B cell (primary cell): ENCODE measurements at regions not wholly inside any gene's neighbourhood (a gene's known extent, or its start where the extent isn't known, plus 50 kb on each side); places are given as distances from the start of the nearest gene placed in this dataset.

Experiments
- ATAC-seq: fragments of 200-7000 bp; cut with Tn5 transposase; one replicate; pipeline ENCODE4 v1.10.0; 2021; ENCODE audit warnings: low read depth, mild to moderate bottlenecking, moderate number of reproducible peaks, moderate library complexity
- CTCF ChIA-PET: fragments of 350-600 bp; sonication (Branson Sonifier 250); formaldehyde crosslinking; loops from one replicate; lab custom pipeline; 2021; ENCODE audit warnings: antibody characterized with exemption, inconsistent platforms; lab: Charles Lee
- POLR2A ChIA-PET: fragments of 350-600 bp; sonication (Branson Sonifier 250); formaldehyde crosslinking; loops from one replicate; lab custom pipeline; 2021; ENCODE audit warnings: antibody characterized with exemption; lab: Charles Lee
- DNase-seq: peaks from one replicate; pipeline ENCODE4 v3.0.0; 2013
- H2AFZ ChIP-seq: 2 replicates; pipeline ENCODE4 v1.6.1; 2012; ENCODE audit warnings: mild to moderate bottlenecking, low read depth, low read length; ENCODE audit not compliant: insufficient read depth, poor library complexity, severe bottlenecking
- H3K27ac ChIP-seq, 2 donors: 1 replicate in 1 of 2; 2 replicates in 1 of 2; pipeline ENCODE4 v1.5.1; 2012 to 2013; ENCODE audit warnings: low read length in 2 of 2, mild to moderate bottlenecking in 2 of 2, moderate library complexity in 1 of 2
- H3K27me3 ChIP-seq, 4 experiments: fragments of 200-600 bp in 1 of 4; sonication (generic) in 1 of 4; replicated peaks in 1 of 4; 1 replicate in 2 of 4; 2 replicates in 2 of 4; pipeline versions ENCODE4 v1.6.1 to v1.7.0; 2013 to 2016; ENCODE audit warnings: low read length in 3 of 4, mild to moderate bottlenecking in 2 of 4, mixed read lengths in 1 of 4, moderate library complexity in 1 of 4; ENCODE audit not compliant: insufficient read depth in 4 of 4, control insufficient read depth in 3 of 4; ENCODE audit errors: control extremely low read depth in 1 of 4
- H3K36me3 ChIP-seq, 2 experiments: replicated peaks in 1 of 2; 1 replicate in 1 of 2; 2 replicates in 1 of 2; pipeline versions ENCODE4 v1.6.1 to v1.7.1; 2013; ENCODE audit warnings: low read length in 1 of 2; ENCODE audit not compliant: insufficient read depth in 2 of 2, control insufficient read depth in 1 of 2; ENCODE audit errors: control extremely low read depth in 1 of 2, extremely low read depth in 1 of 2
- H3K4me1 ChIP-seq, 2 donors: fragments of 200-600 bp in 1 of 2; sonication (generic) in 1 of 2; 1 replicate in 1 of 2; 2 replicates in 1 of 2; pipeline versions ENCODE4 v1.5.1 to v1.6.1; 2013 to 2017; ENCODE audit warnings: low read length in 2 of 2; ENCODE audit not compliant: control insufficient read depth in 2 of 2, insufficient read depth in 2 of 2
- H3K4me2 ChIP-seq: replicated peaks from 2 replicates; pipeline ENCODE3; 2012; ENCODE audit warnings: mild to moderate bottlenecking, low read depth, low read length; ENCODE audit not compliant: poor library complexity, severe bottlenecking
- H3K4me3 ChIP-seq, 5 experiments: fragments of 200-600 bp in 1 of 5; sonication (generic) in 1 of 5; 1 replicate in 3 of 5; 2 replicates in 2 of 5; pipeline versions ENCODE4 v1.5.1 to v1.7.0; 2011 to 2016; ENCODE audit warnings: low read length in 4 of 5, mild to moderate bottlenecking in 4 of 5, low read depth in 2 of 5, control low read depth in 1 of 5, moderate library complexity in 1 of 5; ENCODE audit not compliant: insufficient read depth in 1 of 5; ENCODE audit errors: control extremely low read depth in 1 of 5, extremely low read depth in 1 of 5
- H3K79me2 ChIP-seq: fragments of 200-600 bp; sonication (generic); one replicate; pipeline ENCODE4 v1.6.0; 2016; ENCODE audit warnings: low read length; ENCODE audit not compliant: control insufficient read depth, insufficient read depth
- H3K9ac ChIP-seq: fragments of 200-600 bp; sonication (generic); 2 replicates; pipeline ENCODE4 v1.6.1; 2017; ENCODE audit warnings: mild to moderate bottlenecking, low read length, moderate library complexity
- H3K9me3 ChIP-seq, 3 donors: one replicate each; pipeline versions ENCODE4 v1.6.1 to v1.7.1; 2013; ENCODE audit warnings: low read length in 2 of 3; ENCODE audit not compliant: control insufficient read depth in 2 of 3, insufficient read depth in 1 of 3; ENCODE audit errors: control extremely low read depth in 1 of 3
- H4K20me1 ChIP-seq: 2 replicates; pipeline ENCODE4 v1.6.0; 2012; ENCODE audit warnings: mild to moderate bottlenecking, low read length; ENCODE audit not compliant: insufficient read depth, control insufficient read depth, poor library complexity, severe bottlenecking
- H3K27ac Mint-ChIP-seq: one replicate; pipeline ENCODE4 v1.8.0; 2021; ENCODE audit warnings: mixed read lengths
- H3K27me3 Mint-ChIP-seq: one replicate; pipeline ENCODE4 v1.8.0; 2021; ENCODE audit warnings: mixed read lengths
- H3K4me1 Mint-ChIP-seq: one replicate; pipeline ENCODE4 v1.8.0; 2021; ENCODE audit warnings: mixed read lengths
- H3K4me3 Mint-ChIP-seq: one replicate; pipeline ENCODE4 v1.8.0; 2021; ENCODE audit warnings: mixed read lengths
- H3K9me3 Mint-ChIP-seq: one replicate; pipeline ENCODE4 v1.8.0; 2022; ENCODE audit warnings: mixed read lengths; ENCODE audit not compliant: insufficient read depth
- CTCF ChIP-seq: fragments of 200-600 bp; IDR thresholded peaks from one replicate; pipeline ENCODE4 v1.8.0; 2022; ENCODE audit warnings: antibody characterized with exemption, mild to moderate bottlenecking
- EZH2 ChIP-seq: IDR thresholded peaks from 2 replicates; pipeline ENCODE4 v1.6.1; 2012; ENCODE audit warnings: borderline replicate concordance, low read depth, mild to moderate bottlenecking, moderate library complexity, low read length; ENCODE audit not compliant: insufficient read depth, poor library complexity, severe bottlenecking
- WGBS: methylation state at CpG from one replicate; pipeline ENCODE4 v1.1.5; 2013; ENCODE audit warnings: missing lambda C conversion rate; ENCODE audit not compliant: insufficient coverage; 5-methylcytosine and 5-hydroxymethylcytosine counted together
- intact Hi-C: fragments of 100-400 bp; cut with micrococcal nuclease; formaldehyde crosslinking; loops from one replicate; pipeline ENCODE4 v1.10.0; 2022

- Mint-ChIP-seq H3K4me1 (peaks cover 42% of the 10 kb centered on the region), H3K9me3 (no peaks in the 10 kb centered on the region), H3K27ac (no peak overlapping the region), H3K4me3 (no peak overlapping the region), H3K27me3 (no peaks in the 10 kb centered on the region)
- WGBS = 97% methylated on average over 5 of the region's 6 CpGs
- no peaks in the 10 kb centered on the region for H3K9me3 ChIP-seq
- ChIA-PET POLR2A (no interaction called here), CTCF (no interaction called here)
- no peaks in the 10 kb centered on the region for H3K27me3 ChIP-seq
- H3K9ac ChIP-seq = no peak overlapping the region
- no peak overlapping the region for H3K4me2 ChIP-seq
- H3K4me1 ChIP-seq = peaks cover 14 to 23% of the 10 kb centered on the region in 2 donors
- TF ChIP-seq EZH2 (no peak), CTCF (no peak)
- H3K79me2 ChIP-seq = no peaks in the 10 kb centered on the region
- intact Hi-C loops = no loop called here
- H2AFZ ChIP-seq = no peak overlapping the region
- no peaks in the 10 kb centered on the region for H4K20me1 ChIP-seq
- H3K4me3 ChIP-seq = no peak overlapping the region
- no peaks in the 10 kb centered on the region for H3K36me3 ChIP-seq
- no peak overlapping the region for H3K27ac ChIP-seq
- no peak for ATAC-seq
- no peak for DNase-seq
Measured at GRCh38 chr3:193835414-193835813, 242.4 kb downstream of the OPA1 start.

DNA sequence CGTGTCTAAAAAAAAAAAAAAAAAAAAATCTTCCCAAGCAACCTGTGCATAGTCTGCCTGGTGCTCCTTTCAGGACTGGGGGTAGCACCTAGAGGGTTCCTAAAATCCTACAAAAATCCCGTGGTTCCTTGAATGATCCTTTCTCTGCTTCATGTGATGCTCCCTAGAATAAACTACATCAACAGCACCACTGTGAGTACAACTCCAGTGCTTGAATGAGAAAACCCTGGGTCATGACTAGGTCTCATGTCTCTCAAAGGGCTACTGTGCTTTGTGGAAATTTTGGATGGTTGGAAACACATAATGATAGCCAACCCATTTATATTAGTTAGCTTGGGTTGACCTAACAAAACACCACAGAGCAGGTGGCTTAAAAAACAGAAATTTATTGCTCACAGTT is 243.5 kb downstream of the OPA1 start:
- no peaks in the 10 kb centered on the region for H4K20me1 ChIP-seq
- Mint-ChIP-seq H3K27me3 (no peaks in the 10 kb centered on the region), H3K4me3 (no peak overlapping the region), H3K4me1 (peaks cover 42% of the 10 kb centered on the region), H3K27ac (no peak overlapping the region), H3K9me3 (no peaks in the 10 kb centered on the region)
- no peaks in the 10 kb centered on the region for H3K79me2 ChIP-seq
- no peak overlapping the region for H3K4me3 ChIP-seq
- no peaks in the 10 kb centered on the region for H3K9me3 ChIP-seq
- ChIA-PET POLR2A (no interaction called here), CTCF (interaction anchor here (1.3 kb wide), 1 partner anchor 302 kb away, joined by 3 read pairs; no protein-coding TSS in a partner anchor)
- H3K27me3 ChIP-seq = no peaks in the 10 kb centered on the region
- DNase-seq (no peak), ATAC-seq (no peak)
- H3K4me1 ChIP-seq = peaks cover 13 to 22% of the 10 kb centered on the region in 2 donors
- no peak overlapping the region for H2AFZ ChIP-seq
- no peak overlapping the region for H3K27ac ChIP-seq
- H3K9ac ChIP-seq = no peak overlapping the region
- no peaks in the 10 kb centered on the region for H3K36me3 ChIP-seq
- TF ChIP-seq CTCF (no peak), EZH2 (no peak)
- intact Hi-C loops = no loop called here
- 100% methylated on average over 1 of the region's 2 CpGs for WGBS
- no peak overlapping the region for H3K4me2 ChIP-seq
